ENCODE measurements at regions not wholly inside any gene's neighbourhood (a gene's known extent, or its start where the extent isn't known, plus 50 kb on each side); places are given as distances from the start of the nearest gene placed in this dataset.

GRCh38 chr7:144991041-144991440, 155.2 kb upstream of the TPK1 start:
- TF ChIP-seq POLR2AphosphoS5 (IDR thresholded peaks at IDR 0.05; ENCODE audit: insufficient read depth, low read depth, low read length) (no peak), POLR2A (IDR thresholded peaks at IDR 0.05; ENCODE audit: low read depth, low read length) (no peak), JUN (IDR thresholded peaks at IDR 0.05; ENCODE audit: borderline replicate concordance, insufficient read depth, insufficient read length, low read depth) (no peak), GATA2 (IDR thresholded peaks at IDR 0.05; ENCODE audit: insufficient read depth, insufficient read length, low read depth, low read length) (no peak), EZH2 (IDR thresholded peaks at IDR 0.05; ENCODE audit: borderline replicate concordance, low read depth, low read length, severe bottlenecking) (no peak)
- TF ChIP-seq, protein P1, sequence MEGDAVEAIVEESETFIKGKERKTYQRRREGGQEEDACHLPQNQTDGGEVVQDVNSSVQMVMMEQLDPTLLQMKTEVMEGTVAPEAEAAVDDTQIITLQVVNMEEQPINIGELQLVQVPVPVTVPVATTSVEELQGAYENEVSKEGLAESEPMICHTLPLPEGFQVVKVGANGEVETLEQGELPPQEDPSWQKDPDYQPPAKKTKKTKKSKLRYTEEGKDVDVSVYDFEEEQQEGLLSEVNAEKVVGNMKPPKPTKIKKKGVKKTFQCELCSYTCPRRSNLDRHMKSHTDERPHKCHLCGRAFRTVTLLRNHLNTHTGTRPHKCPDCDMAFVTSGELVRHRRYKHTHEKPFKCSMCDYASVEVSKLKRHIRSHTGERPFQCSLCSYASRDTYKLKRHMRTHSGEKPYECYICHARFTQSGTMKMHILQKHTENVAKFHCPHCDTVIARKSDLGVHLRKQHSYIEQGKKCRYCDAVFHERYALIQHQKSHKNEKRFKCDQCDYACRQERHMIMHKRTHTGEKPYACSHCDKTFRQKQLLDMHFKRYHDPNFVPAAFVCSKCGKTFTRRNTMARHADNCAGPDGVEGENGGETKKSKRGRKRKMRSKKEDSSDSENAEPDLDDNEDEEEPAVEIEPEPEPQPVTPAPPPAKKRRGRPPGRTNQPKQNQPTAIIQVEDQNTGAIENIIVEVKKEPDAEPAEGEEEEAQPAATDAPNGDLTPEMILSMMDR (IDR thresholded peaks at IDR 0.05; ENCODE audit: extremely low read depth in 1 of 2, insufficient read depth in 1 of 2, low read depth in 1 of 2, low read length in 2 of 2), result no peak

Data from endothelial cell of umbilical vein (primary cell).